ENCODE measurements at regions not wholly inside any gene's neighbourhood (a gene's known extent, or its start where the extent isn't known, plus 50 kb on each side); places are given as distances from the start of the nearest gene placed in this dataset.

DNA sequence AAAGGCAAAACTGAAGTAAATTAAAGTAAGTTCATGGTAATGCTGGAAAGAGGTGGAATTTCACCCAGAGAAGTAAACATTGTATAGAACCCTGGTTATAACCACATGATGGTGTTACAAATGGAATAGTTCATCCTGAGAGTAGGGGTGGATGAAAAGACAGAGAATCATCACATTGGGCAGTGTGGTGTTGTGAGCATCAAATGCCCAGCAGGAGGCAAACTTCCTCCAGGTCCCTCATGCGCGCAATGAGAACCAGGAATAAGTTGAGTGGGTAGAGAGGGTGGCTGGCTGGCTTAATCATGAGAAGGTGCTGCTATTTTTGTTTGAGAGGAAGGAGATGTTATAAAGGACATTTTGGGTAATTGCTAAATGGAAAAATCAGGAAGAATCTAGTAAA is 163.3 kb upstream of the HMHB1 start:
- 96 to 97% methylated on average over 2 of the region's 2 CpGs for WGBS, 2 donors
- no peaks in the 10 kb centered on the region for H3K27me3 ChIP-seq
- H3K4me1 ChIP-seq, result no peaks in the 10 kb centered on the region
- no peaks in the 10 kb centered on the region for H3K36me3 ChIP-seq (ENCODE audit: low read depth, missing control alignments)
- no peak overlapping the region for H3K4me3 ChIP-seq
- DNase-seq, result peak; percentile 18
- intact Hi-C loops (cut with DNase I; ENCODE audit: low total_unique reads), result no loop called here
- H3K9me3 ChIP-seq, result no peaks in the 10 kb centered on the region
- no peak overlapping the region for H3K27ac ChIP-seq
- TF ChIP-seq CTCF (IDR thresholded peaks at IDR 0.05) (no peak), POLR2A (IDR thresholded peaks at IDR 0.05) (no peak)

GRCh38 chr5:143646961-143647360 is 165.0 kb upstream of the HMHB1 start:
- H3K4me3 ChIP-seq, result no peak overlapping the region
- TF ChIP-seq CTCF (IDR thresholded peaks at IDR 0.05) (no peak), POLR2A (IDR thresholded peaks at IDR 0.05) (no peak)
- intact Hi-C loops (cut with DNase I; ENCODE audit: low total_unique reads), result no loop called here
- H3K27ac ChIP-seq, result no peak overlapping the region
- H3K36me3 ChIP-seq (ENCODE audit: low read depth, missing control alignments), result no peaks in the 10 kb centered on the region
- H3K27me3 ChIP-seq, result no peaks in the 10 kb centered on the region
- no peaks in the 10 kb centered on the region for H3K4me1 ChIP-seq
- 46 to 76% methylated on average over 14 of the region's 14 CpGs for WGBS, 2 donors
- peak; percentile 16 for DNase-seq
- H3K9me3 ChIP-seq, result no peaks in the 10 kb centered on the region

- Histone ChIP-seq H3K4me1 (no peaks in the 10 kb centered on the region), H3K27me3 (no peaks in the 10 kb centered on the region), H3K9me3 (no peaks in the 10 kb centered on the region), H3K36me3 (ENCODE audit: low read depth, missing control alignments) (no peaks in the 10 kb centered on the region), H3K27ac (no peak overlapping the region), H3K4me3 (no peak overlapping the region)
- TF ChIP-seq CTCF (IDR thresholded peaks at IDR 0.05) (no peak), POLR2A (IDR thresholded peaks at IDR 0.05) (no peak)
- 92 to 97% methylated on average over 6 of the region's 6 CpGs for WGBS, 2 donors
- intact Hi-C loops (cut with DNase I; ENCODE audit: low total_unique reads), result no loop called here
- DNase-seq, result no peak
These were observed 166.6 kb upstream of the HMHB1 start for GRCh38 chr5:143645356-143645755.

GRCh38 chr5:143644727-143645126 is 167.2 kb upstream of the HMHB1 start:
- no peaks in the 10 kb centered on the region for H3K27me3 ChIP-seq
- H3K36me3 ChIP-seq (ENCODE audit: low read depth, missing control alignments), result no peaks in the 10 kb centered on the region
- H3K4me1 ChIP-seq, result no peaks in the 10 kb centered on the region
- DNase-seq, result no peak
- TF ChIP-seq POLR2A (IDR thresholded peaks at IDR 0.05) (no peak), CTCF (IDR thresholded peaks at IDR 0.05) (no peak)
- H3K9me3 ChIP-seq, result no peaks in the 10 kb centered on the region
- no peak overlapping the region for H3K27ac ChIP-seq
- H3K4me3 ChIP-seq, result no peak overlapping the region
- intact Hi-C loops (cut with DNase I; ENCODE audit: low total_unique reads), result no loop called here
- 71 to 75% methylated on average over 3 of the region's 3 CpGs for WGBS, 2 donors

- intact Hi-C loops (cut with DNase I; ENCODE audit: low total_unique reads), result no loop called here
- no peaks in the 10 kb centered on the region for H3K36me3 ChIP-seq (ENCODE audit: low read depth, missing control alignments)
- H3K4me3 ChIP-seq, result no peak overlapping the region
- H3K9me3 ChIP-seq, result no peaks in the 10 kb centered on the region
- no peaks in the 10 kb centered on the region for H3K27me3 ChIP-seq
- no peak for DNase-seq
- TF ChIP-seq POLR2A (IDR thresholded peaks at IDR 0.05) (no peak), CTCF (IDR thresholded peaks at IDR 0.05) (no peak)
- no peaks in the 10 kb centered on the region for H3K4me1 ChIP-seq
- no peak overlapping the region for H3K27ac ChIP-seq
These were observed 169.2 kb upstream of the HMHB1 start for GRCh38 chr5:143642791-143643190.
